Activated T-cell treated with anti-CD3 and anti-CD28 coated beads, Interleukin-2, amount 50 U/mL, for 24 hours (primary cell): ENCODE measurements at regions not wholly inside any gene's neighbourhood (a gene's known extent, or its start where the extent isn't known, plus 50 kb on each side); places are given as distances from the start of the nearest gene placed in this dataset.

Experiments used
- DNase-seq: peaks from one replicate; pipeline ENCODE4 v3.0.0-alpha.2; 2020
- H3K27ac Mint-ChIP-seq: 2 replicates; pipeline ENCODE4 v1.8.0; 2020; ENCODE audit warnings: mild to moderate bottlenecking, mixed read lengths
- H3K27me3 Mint-ChIP-seq: 2 replicates; pipeline ENCODE4 v1.8.0; 2020; ENCODE audit warnings: mixed read lengths
- H3K36me3 Mint-ChIP-seq: 2 replicates; pipeline ENCODE4 v1.8.0; 2020; ENCODE audit warnings: low read depth, mixed read lengths
- H3K4me1 Mint-ChIP-seq: 2 replicates; pipeline ENCODE4 v1.8.0; 2020; ENCODE audit warnings: low read depth, mixed read lengths
- H3K4me3 Mint-ChIP-seq: 2 replicates; pipeline ENCODE4 v1.8.0; 2020; ENCODE audit warnings: mild to moderate bottlenecking, moderate library complexity, mixed read lengths
- H3K9me3 Mint-ChIP-seq: 2 replicates; pipeline ENCODE4 v1.8.0; 2020; ENCODE audit warnings: mixed read lengths

DNA sequence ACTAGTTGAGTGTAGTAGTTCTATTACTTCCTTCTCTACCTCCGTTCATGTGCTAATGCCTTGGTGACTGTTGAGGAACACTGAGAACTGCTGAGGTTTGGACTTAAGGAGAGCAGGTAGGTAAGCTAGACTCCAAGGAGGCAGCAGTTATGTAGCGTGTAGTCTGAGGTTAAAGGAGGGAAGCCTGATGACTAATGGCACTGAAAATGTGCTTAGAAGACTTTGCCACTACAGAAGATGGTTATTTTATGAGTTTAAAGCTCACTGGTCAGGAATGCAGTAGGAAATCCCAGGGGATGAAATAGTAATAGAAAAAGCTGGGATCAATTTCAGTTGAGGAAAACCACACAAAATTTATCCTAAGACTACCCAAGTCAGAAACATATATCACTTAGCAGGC lies 1077.3 kb downstream of the RAPGEF2 start:
- Mint-ChIP-seq H3K4me1 (no peaks in the 10 kb centered on the region), H3K36me3 (no peaks in the 10 kb centered on the region), H3K4me3 (no peak overlapping the region), H3K27ac (no peak overlapping the region), H3K9me3 (peaks cover 10% of the 10 kb centered on the region), H3K27me3 (no peaks in the 10 kb centered on the region)
- no peak for DNase-seq

DNA sequence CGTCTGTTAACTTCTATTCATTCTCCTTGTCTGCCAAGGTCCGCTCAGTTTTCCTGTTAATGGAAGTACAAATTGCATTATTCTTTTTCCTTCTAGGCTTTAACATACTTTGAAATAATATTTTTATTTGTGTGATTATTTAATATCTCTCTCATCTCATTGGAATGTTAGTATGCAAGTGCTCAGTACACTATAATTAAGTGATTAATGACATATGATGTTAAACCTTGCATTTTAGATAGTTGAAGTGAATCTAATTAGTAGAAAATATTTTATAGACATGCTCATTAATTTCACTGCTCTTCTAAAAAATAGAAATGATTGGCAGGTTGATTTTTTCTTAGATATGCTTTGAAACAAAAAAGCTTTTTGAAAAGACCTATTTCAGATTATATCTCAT lies 1079.8 kb downstream of the RAPGEF2 start:
- no peak overlapping the region for H3K27ac Mint-ChIP-seq
- DNase-seq = no peak
- H3K9me3 Mint-ChIP-seq = peaks cover 18% of the 10 kb centered on the region
- no peaks in the 10 kb centered on the region for H3K27me3 Mint-ChIP-seq
- H3K4me3 Mint-ChIP-seq = no peak overlapping the region
- H3K4me1 Mint-ChIP-seq = no peaks in the 10 kb centered on the region
- H3K36me3 Mint-ChIP-seq = no peaks in the 10 kb centered on the region

DNA sequence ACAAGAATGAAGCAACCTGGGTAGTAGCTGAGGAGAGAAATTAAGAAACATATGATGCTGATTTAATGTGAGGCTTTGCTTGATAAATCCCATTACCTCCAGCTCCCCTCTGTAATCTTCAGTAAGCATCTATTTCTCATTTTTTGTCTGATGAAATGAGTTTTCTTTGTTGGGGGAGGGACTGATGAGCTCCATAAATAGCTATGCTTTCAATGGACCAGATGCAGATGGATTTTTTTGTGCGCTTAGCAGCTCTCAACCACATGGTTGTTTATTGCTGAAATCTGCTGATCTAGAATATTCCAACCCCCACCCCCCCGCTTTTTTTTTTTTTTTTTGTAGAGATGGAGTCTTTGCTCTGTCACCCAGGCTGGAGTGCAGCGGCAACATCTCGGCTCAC lies 1082.0 kb downstream of the RAPGEF2 start:
- Mint-ChIP-seq H3K27me3 (no peaks in the 10 kb centered on the region), H3K9me3 (peaks cover 16% of the 10 kb centered on the region), H3K4me1 (no peaks in the 10 kb centered on the region), H3K27ac (no peak overlapping the region), H3K4me3 (no peak overlapping the region), H3K36me3 (no peaks in the 10 kb centered on the region)
- no peak for DNase-seq

DNA sequence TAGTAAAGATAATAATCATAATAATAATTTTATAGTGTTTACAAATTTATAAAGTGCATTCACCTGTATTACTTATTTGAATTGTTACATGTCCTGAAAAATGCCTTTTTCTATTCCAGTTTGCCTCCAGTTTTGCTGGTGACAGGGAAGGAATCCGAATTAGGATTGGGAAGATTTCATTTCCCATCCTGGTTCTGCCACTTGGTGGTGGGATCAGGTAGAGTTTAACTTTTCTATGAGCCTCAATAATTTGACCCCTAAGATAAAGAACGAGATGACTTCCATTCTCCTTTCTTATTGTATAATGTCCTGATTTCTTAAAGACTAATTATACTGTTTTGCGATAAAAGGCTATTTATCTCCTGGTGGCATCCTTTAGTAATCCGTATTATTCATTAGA lies 1090.9 kb downstream of the RAPGEF2 start:
- Mint-ChIP-seq H3K4me1 (no peaks in the 10 kb centered on the region), H3K27me3 (no peaks in the 10 kb centered on the region), H3K27ac (no peak overlapping the region), H3K9me3 (peaks cover 2% of the 10 kb centered on the region), H3K4me3 (no peak overlapping the region), H3K36me3 (no peaks in the 10 kb centered on the region)
- DNase-seq = no peak

DNA sequence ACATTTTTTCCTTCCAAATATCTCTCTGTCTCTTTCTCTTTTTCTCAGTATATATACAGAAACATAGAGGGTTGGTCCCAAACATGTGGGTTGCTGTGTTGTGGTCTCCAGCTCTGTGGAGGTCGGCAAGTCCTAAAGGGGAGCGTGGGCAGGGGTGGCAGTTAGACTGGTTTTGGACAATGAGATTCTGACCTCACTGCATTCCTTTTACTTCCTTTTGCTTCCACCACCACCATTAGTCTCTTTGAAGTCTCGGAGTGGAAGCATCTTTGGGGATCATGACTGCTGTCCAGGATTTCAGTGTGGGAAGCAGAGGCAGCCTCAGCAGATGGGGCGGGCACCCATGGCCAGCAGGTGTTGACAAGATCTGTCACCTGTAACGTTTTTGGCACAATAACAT lies 1091.8 kb downstream of the RAPGEF2 start:
- H3K27ac Mint-ChIP-seq = no peak overlapping the region

DNA sequence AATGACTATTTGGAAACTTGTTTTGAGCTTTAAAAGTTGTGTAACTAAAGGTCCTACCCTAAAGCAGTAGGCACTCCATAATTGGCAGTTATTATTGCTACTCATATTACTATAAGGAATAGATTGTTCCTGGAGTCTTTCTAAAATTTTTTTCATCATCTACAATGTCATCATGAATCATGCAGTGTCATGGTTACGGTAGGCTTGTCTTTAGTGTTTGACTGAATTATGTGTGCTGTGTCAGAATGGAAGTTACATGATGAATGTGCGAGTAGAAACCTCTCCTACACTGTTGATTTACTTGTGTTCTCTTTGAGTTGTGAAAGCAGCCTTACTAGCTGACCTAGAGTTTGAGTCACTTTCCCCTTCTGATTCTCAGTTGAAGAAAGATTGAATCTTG lies 1099.9 kb downstream of the RAPGEF2 start:
- H3K27ac Mint-ChIP-seq = no peak overlapping the region
- H3K9me3 Mint-ChIP-seq = peaks cover 23% of the 10 kb centered on the region
- H3K36me3 Mint-ChIP-seq = no peaks in the 10 kb centered on the region
- H3K4me1 Mint-ChIP-seq = no peaks in the 10 kb centered on the region
- no peak for DNase-seq
- H3K27me3 Mint-ChIP-seq = no peaks in the 10 kb centered on the region
- no peak overlapping the region for H3K4me3 Mint-ChIP-seq

More for the DNA sequence above, 1091.8 kb downstream of the RAPGEF2 start:
- H3K4me3 Mint-ChIP-seq = no peak overlapping the region
- H3K36me3 Mint-ChIP-seq = no peaks in the 10 kb centered on the region
- no peak for DNase-seq
- no peaks in the 10 kb centered on the region for H3K4me1 Mint-ChIP-seq
- no peaks in the 10 kb centered on the region for H3K27me3 Mint-ChIP-seq
- H3K9me3 Mint-ChIP-seq = peaks cover 6% of the 10 kb centered on the region

DNA sequence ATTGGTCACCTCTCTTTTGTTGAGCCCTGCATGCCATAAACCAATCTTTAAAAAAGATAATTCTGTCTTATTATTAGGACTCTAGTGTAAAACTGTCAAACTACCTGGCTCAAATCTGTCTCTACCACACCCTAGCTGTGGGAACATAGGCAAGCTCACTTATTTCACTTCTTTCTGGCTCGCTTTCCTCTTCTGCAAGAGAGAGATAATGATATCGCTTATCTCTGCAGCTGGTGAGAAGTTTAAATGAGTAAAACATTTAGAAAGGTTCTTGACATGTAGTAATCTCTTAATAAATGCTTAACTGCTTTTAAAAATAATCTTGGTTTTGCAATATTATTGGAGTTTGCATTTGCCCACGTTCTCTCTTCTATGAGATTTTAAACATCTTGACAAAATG lies 1109.2 kb downstream of the RAPGEF2 start:
- Mint-ChIP-seq H3K4me1 (no peaks in the 10 kb centered on the region), H3K4me3 (no peak overlapping the region), H3K9me3 (peaks cover 11% of the 10 kb centered on the region), H3K27me3 (no peaks in the 10 kb centered on the region), H3K27ac (no peak overlapping the region), H3K36me3 (no peaks in the 10 kb centered on the region)
- no peak for DNase-seq

DNA sequence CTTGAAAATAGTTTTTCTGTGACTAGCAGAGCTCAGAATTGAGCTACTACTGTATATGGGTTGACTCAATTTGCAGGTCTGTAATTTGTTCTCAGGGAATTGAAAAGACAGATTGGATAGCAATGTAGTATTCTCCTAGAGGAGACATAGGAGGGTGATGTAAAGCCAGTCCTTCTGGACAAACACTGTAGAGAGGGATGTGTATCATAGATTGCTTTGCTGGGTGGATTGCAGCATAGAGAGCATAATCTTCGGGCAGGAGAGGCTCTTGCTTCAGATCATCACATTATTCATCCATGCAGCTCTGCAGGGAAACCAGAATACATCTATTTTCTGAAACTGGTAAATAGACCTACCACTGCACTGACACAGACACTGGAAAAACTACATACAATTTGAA lies 1110.5 kb downstream of the RAPGEF2 start:
- Mint-ChIP-seq H3K4me3 (no peak overlapping the region), H3K27me3 (no peaks in the 10 kb centered on the region), H3K4me1 (no peaks in the 10 kb centered on the region), H3K9me3 (peaks cover 14% of the 10 kb centered on the region), H3K27ac (no peak overlapping the region), H3K36me3 (no peaks in the 10 kb centered on the region)
- no peak for DNase-seq

DNA sequence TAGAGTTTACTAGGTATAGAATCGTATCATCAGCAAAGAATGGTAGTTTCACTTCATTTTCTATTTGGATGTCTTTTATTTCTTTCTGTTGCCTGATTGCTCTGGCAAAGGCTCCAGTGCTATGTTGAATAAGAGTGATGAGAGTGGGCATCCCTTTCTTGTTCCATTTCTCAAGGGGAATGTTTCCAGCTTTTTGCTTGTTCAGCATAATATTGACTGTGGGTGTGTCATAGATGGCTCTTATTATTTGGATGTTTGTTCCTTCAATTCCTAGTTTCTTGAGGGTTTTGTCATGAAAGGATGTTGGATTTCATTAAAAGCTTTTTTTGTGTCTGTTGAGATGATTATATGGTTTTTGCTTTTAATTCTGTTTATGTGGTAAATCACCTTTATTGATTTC lies 1114.5 kb downstream of the RAPGEF2 start:
- Mint-ChIP-seq H3K4me3 (no peak overlapping the region), H3K27me3 (no peaks in the 10 kb centered on the region), H3K9me3 (peaks cover 26% of the 10 kb centered on the region), H3K27ac (no peak overlapping the region), H3K36me3 (no peaks in the 10 kb centered on the region), H3K4me1 (no peaks in the 10 kb centered on the region)
- DNase-seq = no peak

DNA sequence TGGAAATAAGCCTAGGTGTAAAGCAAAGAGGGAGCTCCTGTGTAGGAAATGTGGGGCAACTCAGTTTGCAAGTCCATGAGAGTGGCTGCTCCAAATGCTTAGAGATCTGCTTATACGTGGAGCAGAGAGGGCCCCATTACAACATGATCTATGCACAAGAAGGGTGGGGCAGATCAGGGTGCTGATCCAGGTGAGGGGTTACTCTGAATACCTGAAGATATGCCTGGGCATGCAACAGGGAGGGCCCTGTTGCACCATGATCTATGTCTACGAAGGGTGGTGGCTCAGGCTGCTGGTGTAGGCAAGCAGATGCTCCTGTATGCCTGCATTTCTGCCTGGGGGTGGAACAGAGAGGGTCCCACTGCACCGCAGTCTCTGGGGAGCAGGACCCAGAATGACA lies 1121.2 kb downstream of the RAPGEF2 start:
- Mint-ChIP-seq H3K27me3 (no peaks in the 10 kb centered on the region), H3K4me3 (no peak overlapping the region), H3K27ac (no peak overlapping the region), H3K9me3 (peaks cover 27% of the 10 kb centered on the region), H3K36me3 (no peaks in the 10 kb centered on the region), H3K4me1 (no peaks in the 10 kb centered on the region)
- DNase-seq = no peak

DNA sequence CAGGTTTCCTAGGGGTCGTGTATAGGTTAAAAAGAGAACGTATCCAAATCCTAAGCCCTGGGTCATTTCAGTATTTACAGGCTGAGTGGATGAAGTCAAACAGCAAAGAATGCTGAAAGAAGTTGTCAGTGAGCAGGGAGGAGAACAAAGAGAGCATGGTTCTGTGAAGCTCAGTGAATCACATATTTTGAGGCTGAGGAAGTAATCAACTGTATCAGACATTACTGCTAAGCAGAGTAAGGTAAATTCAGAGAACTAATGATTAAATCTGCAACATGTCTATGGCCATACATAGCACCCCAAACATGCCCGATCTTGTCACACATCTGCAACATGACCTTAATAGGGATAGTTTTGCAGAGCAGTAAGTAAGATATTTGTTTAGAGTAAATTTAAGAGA lies 1130.3 kb downstream of the RAPGEF2 start:
- Mint-ChIP-seq H3K9me3 (peaks cover 12% of the 10 kb centered on the region), H3K27me3 (no peaks in the 10 kb centered on the region), H3K36me3 (no peaks in the 10 kb centered on the region), H3K4me1 (no peaks in the 10 kb centered on the region), H3K27ac (no peak overlapping the region), H3K4me3 (no peak overlapping the region)
- no peak for DNase-seq

DNA sequence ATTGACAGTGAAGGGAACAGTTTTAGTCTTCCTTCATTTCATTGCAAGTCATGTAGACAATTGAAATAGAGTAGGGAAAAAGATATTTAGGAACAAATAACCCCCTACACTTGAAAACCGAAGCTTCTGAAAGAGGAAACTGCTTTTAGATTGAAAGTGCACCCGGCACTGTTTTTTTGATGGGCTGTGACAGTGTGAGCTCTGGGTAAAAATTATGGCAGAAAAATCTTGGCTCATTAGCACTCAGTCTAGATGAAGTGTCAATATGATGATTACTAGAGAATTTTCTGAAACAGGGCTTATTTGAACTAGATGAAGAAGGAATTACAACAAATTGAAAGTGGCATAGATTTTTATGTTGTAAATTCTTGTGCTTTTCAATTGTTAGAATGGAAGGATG lies 1132.4 kb downstream of the RAPGEF2 start:
- no peak overlapping the region for H3K4me3 Mint-ChIP-seq
- H3K4me1 Mint-ChIP-seq = no peaks in the 10 kb centered on the region
- no peaks in the 10 kb centered on the region for H3K36me3 Mint-ChIP-seq
- no peaks in the 10 kb centered on the region for H3K27me3 Mint-ChIP-seq
- H3K9me3 Mint-ChIP-seq = peaks cover 10% of the 10 kb centered on the region
- DNase-seq = no peak
- no peak overlapping the region for H3K27ac Mint-ChIP-seq

DNA sequence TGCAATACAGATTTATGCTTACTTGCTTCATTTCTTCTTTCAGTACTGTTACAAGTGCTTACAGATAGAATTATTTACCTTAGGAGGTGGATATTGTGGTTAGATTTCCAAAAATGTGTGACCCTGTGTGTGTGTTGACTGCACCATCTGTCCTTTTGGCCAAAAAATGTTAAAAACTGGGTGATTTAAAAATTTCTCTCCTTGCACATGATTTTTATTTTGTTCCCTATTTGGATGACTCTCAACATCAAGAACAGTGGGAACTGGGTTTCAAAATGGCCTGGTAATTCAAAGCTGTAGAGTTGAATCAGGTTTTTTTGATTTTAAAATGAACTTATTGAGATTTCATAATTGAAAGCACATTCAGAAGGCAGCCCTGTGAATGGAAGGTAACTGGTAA lies 1132.9 kb downstream of the RAPGEF2 start:
- H3K9me3 Mint-ChIP-seq = peaks cover 10% of the 10 kb centered on the region

DNA sequence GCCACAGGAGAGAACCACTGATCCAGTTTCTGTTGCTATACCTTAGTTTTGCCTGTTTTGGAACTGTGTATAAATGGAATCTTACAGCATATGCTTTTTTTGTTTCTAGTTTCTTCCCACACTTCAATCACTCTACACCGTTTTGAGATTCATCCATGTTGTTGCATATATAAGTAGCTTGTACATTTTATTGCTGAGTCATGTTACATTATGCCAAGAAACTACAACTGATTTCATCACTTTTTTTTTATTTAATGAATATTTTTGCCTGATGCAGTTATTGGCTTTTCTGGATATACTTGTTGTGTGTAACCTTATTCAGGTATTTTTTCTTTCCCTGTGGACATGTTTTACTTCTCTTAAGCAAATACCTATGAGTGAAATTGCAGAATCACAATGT lies 1135.9 kb downstream of the RAPGEF2 start:
- Mint-ChIP-seq H3K27ac (no peak overlapping the region), H3K4me3 (no peak overlapping the region), H3K9me3 (peaks cover 9% of the 10 kb centered on the region), H3K27me3 (no peaks in the 10 kb centered on the region), H3K4me1 (no peaks in the 10 kb centered on the region), H3K36me3 (no peaks in the 10 kb centered on the region)
- DNase-seq = no peak

More for the DNA sequence above, 1132.9 kb downstream of the RAPGEF2 start:
- H3K27ac Mint-ChIP-seq = no peak overlapping the region
- H3K36me3 Mint-ChIP-seq = no peaks in the 10 kb centered on the region
- H3K4me3 Mint-ChIP-seq = no peak overlapping the region
- H3K4me1 Mint-ChIP-seq = no peaks in the 10 kb centered on the region
- DNase-seq = no peak
- H3K27me3 Mint-ChIP-seq = no peaks in the 10 kb centered on the region

DNA sequence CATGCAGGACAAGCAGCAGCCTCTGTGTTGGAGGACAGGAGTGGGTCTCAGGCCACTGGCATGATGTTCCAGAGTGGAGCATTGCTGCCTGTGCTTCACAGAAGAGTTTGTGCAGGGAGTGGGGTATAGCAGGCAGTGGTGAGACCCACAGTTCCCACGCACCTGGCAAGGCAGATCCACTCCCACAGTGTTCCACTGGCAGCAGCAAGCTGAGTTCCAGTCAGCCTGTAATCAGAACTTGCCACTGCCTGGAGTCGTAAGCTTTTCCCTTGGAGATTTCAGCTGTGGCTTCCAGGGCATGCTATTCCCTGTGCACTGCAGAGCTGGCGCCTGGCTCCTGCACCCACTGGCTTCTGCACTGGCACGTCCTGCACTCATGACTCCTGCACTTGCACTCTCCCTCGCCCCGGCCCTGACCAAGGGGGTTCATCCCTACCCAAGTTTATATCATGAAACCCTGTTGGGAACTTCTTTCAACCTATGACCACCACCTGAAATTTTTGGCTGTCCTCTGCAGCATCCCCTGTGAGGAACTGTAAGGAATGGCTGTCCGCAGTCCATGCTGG lies 1144.3 kb downstream of the RAPGEF2 start:
- H3K9me3 Mint-ChIP-seq = peaks cover 12% of the 10 kb centered on the region
- no peaks in the 10 kb centered on the region for H3K4me1 Mint-ChIP-seq
- H3K4me3 Mint-ChIP-seq = no peak overlapping the region
- DNase-seq = no peak
- no peak overlapping the region for H3K27ac Mint-ChIP-seq
- H3K36me3 Mint-ChIP-seq = no peaks in the 10 kb centered on the region
- no peaks in the 10 kb centered on the region for H3K27me3 Mint-ChIP-seq

DNA sequence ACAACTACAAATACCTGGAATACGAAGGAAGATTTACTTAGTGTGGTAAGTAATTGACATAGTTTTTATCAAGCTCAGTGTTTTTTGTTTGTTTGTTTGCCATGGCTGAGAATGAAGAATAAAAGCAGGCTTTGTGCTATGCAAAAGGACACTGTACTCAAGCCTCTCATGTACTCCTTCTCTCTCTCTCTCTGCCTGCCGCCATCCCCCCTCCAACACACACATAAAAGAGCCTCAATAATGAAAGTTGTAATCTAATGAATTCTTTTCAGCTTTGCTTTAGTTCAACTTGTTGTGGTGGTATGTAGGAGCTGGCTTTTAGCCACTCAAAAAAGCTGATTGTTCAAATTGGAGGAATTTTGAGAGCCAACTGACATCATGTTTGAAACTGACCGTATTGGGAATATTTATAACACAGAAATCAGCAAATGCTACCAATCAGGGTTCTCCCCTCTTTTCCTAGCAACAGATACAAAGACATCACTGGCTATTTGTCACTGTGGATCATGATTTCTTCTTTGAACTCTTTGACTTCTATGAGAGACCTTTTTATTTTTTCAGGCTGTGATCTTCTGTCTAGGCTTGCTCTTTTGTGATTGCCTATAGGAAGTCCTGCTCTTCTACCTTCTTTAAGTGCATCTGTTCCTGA lies 1148.8 kb downstream of the RAPGEF2 start:
- Mint-ChIP-seq H3K36me3 (no peaks in the 10 kb centered on the region), H3K4me3 (no peak overlapping the region), H3K27ac (no peak overlapping the region), H3K4me1 (no peaks in the 10 kb centered on the region), H3K9me3 (peaks cover 8% of the 10 kb centered on the region), H3K27me3 (no peaks in the 10 kb centered on the region)
- no peak for DNase-seq
